Neural cell (in vitro differentiated cells): ENCODE measurements at regions not wholly inside any gene's neighbourhood (a gene's known extent, or its start where the extent isn't known, plus 50 kb on each side); places are given as distances from the start of the nearest gene placed in this dataset.
A peak's percentile ranks its signal among the peaks of the same experiment; 100 is the strongest.

Source experiments
- H2AFZ ChIP-seq: fragments of 200-600, 300-800 bp; sonication (generic), shearing (Covaris generic); 2 replicates; pipeline ENCODE4 v1.6.0; 2014; ENCODE audit warnings: low read depth, mild to moderate bottlenecking, antibody characterized with exemption, low read length, moderate library complexity
- H3F3A ChIP-seq: fragments of 200-600 bp; shearing (Covaris generic); 2 replicates; pipeline ENCODE4 v1.6.1; 2016; ENCODE audit warnings: mild to moderate bottlenecking, moderate library complexity, mixed read lengths, antibody characterized with exemption, low read length; ENCODE audit not compliant: insufficient read depth, poor library complexity, severe bottlenecking
- H3K27ac ChIP-seq: fragments of 200-600, 300-800 bp; sonication (generic), shearing (Covaris generic); 2 replicates; pipeline ENCODE4 v1.5.1; 2014; ENCODE audit warnings: mild to moderate bottlenecking, low read length, moderate library complexity
- H3K27me3 ChIP-seq: fragments of 300-800, 200-600 bp; sonication (generic), shearing (Covaris generic); 2 replicates; pipeline ENCODE4 v1.6.0; 2014; ENCODE audit warnings: mild to moderate bottlenecking, low read depth, low read length, moderate library complexity; ENCODE audit not compliant: insufficient read depth
- H3K36me3 ChIP-seq: fragments of 300-800, 200-600 bp; sonication (generic), shearing (Covaris generic); 2 replicates; pipeline ENCODE4 v1.5.1; 2014; ENCODE audit warnings: mild to moderate bottlenecking, antibody characterized with exemption, low read length, moderate library complexity; ENCODE audit not compliant: insufficient read depth
- H3K4me2 ChIP-seq: fragments of 300-800, 200-600 bp; sonication (generic), shearing (Covaris generic); 2 replicates; pipeline ENCODE4 v1.6.0; 2014; ENCODE audit warnings: mild to moderate bottlenecking, low read length
- H3K4me3 ChIP-seq: fragments of 300-800, 200-600 bp; sonication (generic), shearing (Covaris generic); 2 replicates; pipeline ENCODE4 v1.5.1; 2014; ENCODE audit warnings: mild to moderate bottlenecking, low read length, moderate library complexity
- H3K79me2 ChIP-seq: fragments of 200-600 bp; shearing (Covaris generic); replicated peaks from 2 replicates; pipeline ENCODE4 v1.6.0; 2014; ENCODE audit warnings: mild to moderate bottlenecking, low read length, moderate library complexity; ENCODE audit not compliant: insufficient read depth
- H3K9ac ChIP-seq: fragments of 300-800, 200-600 bp; sonication (generic), shearing (Covaris generic); 2 replicates; pipeline ENCODE4 v1.6.1; 2016; ENCODE audit warnings: mild to moderate bottlenecking, low read length, mixed read lengths
- H3K9me2 ChIP-seq: fragments of 200-600 bp; shearing (Covaris generic); 2 replicates; pipeline ENCODE4 v1.6.1; 2016; ENCODE audit warnings: mild to moderate bottlenecking, low read length, mixed read lengths; ENCODE audit not compliant: insufficient read depth
- H3K9me3 ChIP-seq: fragments of 200-600, 300-800 bp; sonication (generic), shearing (Covaris generic); 2 replicates; pipeline ENCODE4 v1.6.1; 2016; ENCODE audit warnings: mild to moderate bottlenecking, mixed run types, low read length, moderate library complexity, mixed read lengths
- H4K20me1 ChIP-seq: fragments of 200-600 bp; shearing (Covaris generic); 2 replicates; pipeline ENCODE4 v1.6.1; 2016; ENCODE audit warnings: mild to moderate bottlenecking, mixed run types; ENCODE audit not compliant: insufficient read depth
- CTCF ChIP-seq: fragments of 450-650 bp; IDR thresholded peaks from 2 replicates; pipeline ENCODE4 v1.5.1; 2014; ENCODE audit warnings: antibody characterized with exemption, mild to moderate bottlenecking, moderate library complexity; ENCODE audit not compliant: poor library complexity, severe bottlenecking
- EP300 ChIP-seq: fragments of 450-650 bp; conservative IDR thresholded peaks from 2 replicates; pipeline ENCODE4 v1.6.1; 2014; ENCODE audit warnings: antibody characterized with exemption, mild to moderate bottlenecking, moderate library complexity; ENCODE audit not compliant: poor library complexity, severe bottlenecking
- EZH2 ChIP-seq: fragments of 200-600, 300-800 bp; shearing (Covaris generic), sonication (generic); IDR thresholded peaks from 2 replicates; pipeline ENCODE4 v1.6.1; 2014; ENCODE audit warnings: antibody characterized with exemption, low read length, borderline replicate concordance, mild to moderate bottlenecking; ENCODE audit not compliant: insufficient read depth, poor library complexity, severe bottlenecking
- MXI1 ChIP-seq: fragments of 450-650 bp; conservative IDR thresholded peaks from 2 replicates; pipeline ENCODE4 v1.6.1; 2014; ENCODE audit warnings: antibody characterized with exemption, mild to moderate bottlenecking; ENCODE audit not compliant: poor library complexity, severe bottlenecking
- POLR2AphosphoS5 ChIP-seq: IDR thresholded peaks from 2 replicates; pipeline ENCODE4 v1.6.1; 2012
- RAD21 ChIP-seq: fragments of 450-650 bp; conservative IDR thresholded peaks from 2 replicates; pipeline ENCODE4 v1.6.1; 2014; ENCODE audit warnings: antibody characterized with exemption, mild to moderate bottlenecking, moderate library complexity
- SMC3 ChIP-seq: fragments of 450-650 bp; conservative IDR thresholded peaks from 2 replicates; pipeline ENCODE4 v1.6.1; 2014; ENCODE audit warnings: antibody characterized with exemption, mild to moderate bottlenecking, moderate library complexity; ENCODE audit not compliant: poor library complexity
- TAF1 ChIP-seq: IDR thresholded peaks from 2 replicates; pipeline ENCODE4 v1.6.1; 2012; ENCODE audit warnings: low read depth
- TF ChIP-seq, protein P1 (sequence below): IDR thresholded peaks from 2 replicates; pipeline ENCODE4 v1.6.1; 2012; ENCODE audit warnings: borderline replicate concordance

DNA sequence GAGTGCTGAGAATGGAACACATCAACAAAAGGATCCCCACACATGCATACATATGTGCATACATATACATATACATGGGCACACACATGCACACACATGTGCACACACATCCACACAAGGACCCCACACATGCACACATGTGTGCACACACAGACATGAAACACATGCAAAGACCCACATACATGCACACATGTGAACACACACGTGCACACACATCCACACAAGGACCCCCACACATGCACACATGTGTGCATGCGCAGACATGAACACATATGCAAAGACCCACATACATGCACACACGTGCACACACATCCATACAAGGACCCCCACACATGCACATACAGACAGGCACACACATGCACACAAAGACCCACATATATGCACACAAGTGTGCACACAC, 104.4 kb upstream of the ADARB2 start:
- H4K20me1 ChIP-seq: no peaks in the 10 kb centered on the region
- no peak for TF ChIP-seq EP300
- TF ChIP-seq TAF1: no peak
- TF ChIP-seq POLR2AphosphoS5: no peak
- no peak for TF ChIP-seq RAD21
- TF ChIP-seq EZH2: no peak
- no peak for TF ChIP-seq MXI1
- no peak for TF ChIP-seq CTCF
- TF ChIP-seq SMC3: no peak
- TF ChIP-seq, protein P1, sequence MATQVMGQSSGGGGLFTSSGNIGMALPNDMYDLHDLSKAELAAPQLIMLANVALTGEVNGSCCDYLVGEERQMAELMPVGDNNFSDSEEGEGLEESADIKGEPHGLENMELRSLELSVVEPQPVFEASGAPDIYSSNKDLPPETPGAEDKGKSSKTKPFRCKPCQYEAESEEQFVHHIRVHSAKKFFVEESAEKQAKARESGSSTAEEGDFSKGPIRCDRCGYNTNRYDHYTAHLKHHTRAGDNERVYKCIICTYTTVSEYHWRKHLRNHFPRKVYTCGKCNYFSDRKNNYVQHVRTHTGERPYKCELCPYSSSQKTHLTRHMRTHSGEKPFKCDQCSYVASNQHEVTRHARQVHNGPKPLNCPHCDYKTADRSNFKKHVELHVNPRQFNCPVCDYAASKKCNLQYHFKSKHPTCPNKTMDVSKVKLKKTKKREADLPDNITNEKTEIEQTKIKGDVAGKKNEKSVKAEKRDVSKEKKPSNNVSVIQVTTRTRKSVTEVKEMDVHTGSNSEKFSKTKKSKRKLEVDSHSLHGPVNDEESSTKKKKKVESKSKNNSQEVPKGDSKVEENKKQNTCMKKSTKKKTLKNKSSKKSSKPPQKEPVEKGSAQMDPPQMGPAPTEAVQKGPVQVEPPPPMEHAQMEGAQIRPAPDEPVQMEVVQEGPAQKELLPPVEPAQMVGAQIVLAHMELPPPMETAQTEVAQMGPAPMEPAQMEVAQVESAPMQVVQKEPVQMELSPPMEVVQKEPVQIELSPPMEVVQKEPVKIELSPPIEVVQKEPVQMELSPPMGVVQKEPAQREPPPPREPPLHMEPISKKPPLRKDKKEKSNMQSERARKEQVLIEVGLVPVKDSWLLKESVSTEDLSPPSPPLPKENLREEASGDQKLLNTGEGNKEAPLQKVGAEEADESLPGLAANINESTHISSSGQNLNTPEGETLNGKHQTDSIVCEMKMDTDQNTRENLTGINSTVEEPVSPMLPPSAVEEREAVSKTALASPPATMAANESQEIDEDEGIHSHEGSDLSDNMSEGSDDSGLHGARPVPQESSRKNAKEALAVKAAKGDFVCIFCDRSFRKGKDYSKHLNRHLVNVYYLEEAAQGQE: no peak
- no peak overlapping the region for H2AFZ ChIP-seq
- H3K9me2 ChIP-seq: no peaks in the 10 kb centered on the region
- H3K9ac ChIP-seq: no peak overlapping the region
- no peaks in the 10 kb centered on the region for H3F3A ChIP-seq
- H3K79me2 ChIP-seq: no peaks in the 10 kb centered on the region
- H3K27me3 ChIP-seq: no peaks in the 10 kb centered on the region
- H3K27ac ChIP-seq: no peak overlapping the region
- no peak overlapping the region for H3K4me2 ChIP-seq
- no peaks in the 10 kb centered on the region for H3K36me3 ChIP-seq
- H3K9me3 ChIP-seq: no peaks in the 10 kb centered on the region
- H3K4me3 ChIP-seq: no peak overlapping the region

- TF ChIP-seq EP300: peak; percentile 53
- TF ChIP-seq, protein P1: no peak
- no peak for TF ChIP-seq MXI1
- TF ChIP-seq SMC3: peak; percentile 44
- TF ChIP-seq TAF1: no peak
- TF ChIP-seq RAD21: peak; percentile 43
- peak; percentile 52 for TF ChIP-seq CTCF
- TF ChIP-seq EZH2: no peak
- peak; percentile 68 for TF ChIP-seq POLR2AphosphoS5
- no peaks in the 10 kb centered on the region for H3K36me3 ChIP-seq
- H3K9me3 ChIP-seq: no peaks in the 10 kb centered on the region
- H3K79me2 ChIP-seq: no peaks in the 10 kb centered on the region
- H3K4me2 ChIP-seq: no peak overlapping the region
- no peak overlapping the region for H2AFZ ChIP-seq
- H3K27ac ChIP-seq: no peak overlapping the region
- no peaks in the 10 kb centered on the region for H3K27me3 ChIP-seq
- H3F3A ChIP-seq: no peaks in the 10 kb centered on the region
- no peaks in the 10 kb centered on the region for H3K9me2 ChIP-seq
- peak overlapping the region; percentile 5 for H3K4me3 ChIP-seq
- H3K9ac ChIP-seq: no peak overlapping the region
- no peaks in the 10 kb centered on the region for H4K20me1 ChIP-seq
These were observed 92.4 kb upstream of the ADARB2 start for GRCh38 chr10:1829712-1830111.
